GM06990 (cell line): ENCODE measurements at regions not wholly inside any gene's neighbourhood (a gene's known extent, or its start where the extent isn't known, plus 50 kb on each side); places are given as distances from the start of the nearest gene placed in this dataset.

ENCODE experiments used
- DNase-seq: peaks from one replicate; pipeline ENCODE4 v3.0.0-alpha.2; 2011; ENCODE audit not compliant: insufficient read length; ENCODE audit errors: extremely low read depth
- H3K27me3 ChIP-seq: replicated peaks from 2 replicates; pipeline ENCODE4 v1.6.0; 2011; ENCODE audit warnings: low read length; ENCODE audit not compliant: control insufficient read depth, insufficient read depth
- H3K36me3 ChIP-seq: 2 replicates; pipeline ENCODE4 v1.5.1; 2011; ENCODE audit warnings: low read length; ENCODE audit not compliant: control insufficient read depth, insufficient read depth
- H3K4me3 ChIP-seq: replicated peaks from 2 replicates; pipeline ENCODE4 v1.5.1; 2011; ENCODE audit warnings: low read depth, mild to moderate bottlenecking, control low read depth, low read length
- CTCF ChIP-seq: IDR thresholded peaks from 2 replicates; pipeline ENCODE4 v1.5.1; 2011; ENCODE audit warnings: low read length, control low read depth, mild to moderate bottlenecking, inconsistent platforms; ENCODE audit not compliant: insufficient read depth, poor library complexity, severe bottlenecking

GRCh38 chr13:50611117-50611781 is 232.2 kb downstream of the DLEU7 start:
- Histone ChIP-seq H3K4me3 (no peak overlapping the region), H3K36me3 (no peaks in the 10 kb centered on the region), H3K27me3 (no peaks in the 10 kb centered on the region; the same call in 1 of the 2 replicates)
- DNase-seq, result no peak
- no peak for TF ChIP-seq CTCF

- no peak for DNase-seq
- no peak for TF ChIP-seq CTCF
- H3K27me3 ChIP-seq, result no peaks in the 10 kb centered on the region; the same call in 1 of the 2 replicates
- no peaks in the 10 kb centered on the region for H3K36me3 ChIP-seq
- no peak overlapping the region for H3K4me3 ChIP-seq
Measured at GRCh38 chr13:50612717-50613116, 230.8 kb downstream of the DLEU7 start.

- DNase-seq, result no peak
- TF ChIP-seq CTCF, result no peak
- Histone ChIP-seq H3K27me3 (no peaks in the 10 kb centered on the region; the same call in 1 of the 2 replicates), H3K4me3 (no peak overlapping the region), H3K36me3 (no peaks in the 10 kb centered on the region)
Measured at GRCh38 chr13:50613356-50613831, 230.1 kb downstream of the DLEU7 start.

- TF ChIP-seq CTCF, result no peak
- DNase-seq, result no peak
Measured at GRCh38 chr13:50615234-50615633, 228.3 kb downstream of the DLEU7 start.

GRCh38 chr13:50616101-50616500 is 227.4 kb downstream of the DLEU7 start:
- no peaks in the 10 kb centered on the region; the same call in 1 of the 2 replicates for H3K27me3 ChIP-seq
- DNase-seq, result no peak
- H3K4me3 ChIP-seq, result no peak overlapping the region
- no peak for TF ChIP-seq CTCF
- no peaks in the 10 kb centered on the region for H3K36me3 ChIP-seq

More at GRCh38 chr13:50615234-50615633, 228.3 kb downstream of the DLEU7 start:
- no peaks in the 10 kb centered on the region for H3K36me3 ChIP-seq
- no peak overlapping the region for H3K4me3 ChIP-seq
- no peaks in the 10 kb centered on the region; the same call in 1 of the 2 replicates for H3K27me3 ChIP-seq
